H1 (cell line): ENCODE measurements at regions not wholly inside any gene's neighbourhood (a gene's known extent, or its start where the extent isn't known, plus 50 kb on each side); places are given as distances from the start of the nearest gene placed in this dataset.
"Not testable (repeated sequence)": the region's sequence is repeated elsewhere in the genome, so short reads cannot be mapped to it uniquely, and the experiment has no call there.

Experiments used
- CTCF ChIA-PET: fragments of 300-600 bp; sonication (Branson Sonifier 250); formaldehyde crosslinking; loops from one replicate; lab custom pipeline; 2021; ENCODE audit not compliant: partially characterized antibody; lab: Charles Lee
- POLR2A ChIA-PET: fragments of 300-600 bp; sonication (Branson Sonifier 250); formaldehyde crosslinking; loops from one replicate; lab custom pipeline; 2021; ENCODE audit warnings: inconsistent platforms; ENCODE audit not compliant: partially characterized antibody; lab: Charles Lee
- DNase-seq, 2 experiments: peaks; one replicate each; pipeline versions ENCODE4 v3.0.0 to v3.0.0-alpha.2; 2010 to 2022; ENCODE audit warnings: low spot score in 2 of 2, low read depth in 1 of 2, mixed read lengths in 1 of 2
- FAIRE-seq: peaks from 2 replicates; lab custom pipeline; 2011; peaks lifted over from hg19 to GRCh38; lab: Jason Lieb, UNC
- H2AFZ ChIP-seq: 2 replicates; pipeline ENCODE4 v1.8.1; 2012; ENCODE audit warnings: low read length, inconsistent platforms
- H2AK5ac ChIP-seq: 2 replicates; pipeline ENCODE4 v1.6.1; 2013; ENCODE audit warnings: low read depth, low read length
- H2BK120ac ChIP-seq: replicated peaks from 2 replicates; pipeline ENCODE3; 2013; ENCODE audit warnings: low read depth, low read length, inconsistent platforms
- H2BK12ac ChIP-seq: 2 replicates; pipeline ENCODE4 v1.6.1; 2013; ENCODE audit warnings: low read depth, low read length
- H2BK15ac ChIP-seq: 2 replicates; pipeline ENCODE4 v1.6.1; 2013; ENCODE audit warnings: low read length
- H2BK20ac ChIP-seq: 2 replicates; pipeline ENCODE4 v1.6.1; 2013; ENCODE audit warnings: low read length
- H2BK5ac ChIP-seq: 2 replicates; pipeline ENCODE4 v1.6.1; 2013; ENCODE audit warnings: low read depth, low read length
- H3K14ac ChIP-seq: 2 replicates; pipeline ENCODE4 v1.6.1; 2013; ENCODE audit warnings: inconsistent platforms; ENCODE audit not compliant: insufficient read length
- H3K18ac ChIP-seq: 2 replicates; pipeline ENCODE4 v1.6.1; 2013; ENCODE audit warnings: low read length; ENCODE audit errors: extremely low read depth
- H3K23ac ChIP-seq: 2 replicates; pipeline ENCODE4 v1.6.1; 2013; ENCODE audit warnings: inconsistent platforms; ENCODE audit not compliant: insufficient read length
- H3K23me2 ChIP-seq: 2 replicates; pipeline ENCODE4 v1.6.1; 2013; ENCODE audit warnings: low read depth, low read length
- H3K27ac ChIP-seq: 2 replicates; pipeline ENCODE4 v1.6.1; 2011; ENCODE audit warnings: low read depth, low read length, inconsistent platforms
- H3K27me3 ChIP-seq, 4 experiments: replicated peaks in 1 of 4; 1 replicate in 1 of 4; 2 replicates in 3 of 4; pipeline versions ENCODE4 v1.6.1 to v1.8.1; 2011 to 2013; ENCODE audit warnings: low read length in 3 of 4, mild to moderate bottlenecking in 3 of 4, inconsistent platforms in 2 of 4, mixed read lengths in 2 of 4, moderate library complexity in 1 of 4; ENCODE audit not compliant: control insufficient read depth in 3 of 4, insufficient read depth in 3 of 4; ENCODE audit errors: extremely low read depth in 1 of 4
- H3K36me3 ChIP-seq, 4 experiments: 2 replicates each; pipeline versions ENCODE4 v1.6.1 to v1.8.1; 2011 to 2013; ENCODE audit warnings: mild to moderate bottlenecking in 4 of 4, low read length in 3 of 4, moderate library complexity in 2 of 4, control low read depth in 1 of 4, inconsistent platforms in 1 of 4; ENCODE audit not compliant: insufficient read depth in 4 of 4, control insufficient read depth in 2 of 4
- H3K4ac ChIP-seq: replicated peaks from 2 replicates; pipeline ENCODE3; 2013; ENCODE audit warnings: low read length, low read depth, mixed read lengths, inconsistent platforms; ENCODE audit not compliant: insufficient read length
- H3K4me1 ChIP-seq, 4 experiments: replicated peaks in 1 of 4; 1 replicate in 1 of 4; 2 replicates in 3 of 4; pipeline versions ENCODE4 v1.6.1 to v1.8.1; 2011 to 2013; ENCODE audit warnings: low read length in 3 of 4, inconsistent platforms in 2 of 4, mixed read lengths in 1 of 4; ENCODE audit not compliant: insufficient read depth in 4 of 4, control insufficient read depth in 3 of 4
- H3K4me2 ChIP-seq, 2 experiments: 2 replicates each; pipeline versions ENCODE4 v1.6.1 to v1.8.1; 2011 to 2013; ENCODE audit warnings: low read depth in 2 of 2, low read length in 2 of 2, control low read depth in 1 of 2, inconsistent platforms in 1 of 2, mild to moderate bottlenecking in 1 of 2; ENCODE audit not compliant: insufficient read depth in 1 of 2
- H3K4me3 ChIP-seq, 4 experiments: fragments of 200-600, 300-600 bp in 1 of 4; sonication (generic), shearing (Covaris generic), sonication (Bioruptor Twin) in 1 of 4; 2 replicates each; pipeline versions ENCODE4 v1.5.1 to v1.8.1; 2011 to 2016; ENCODE audit warnings: low read length in 4 of 4, low read depth in 3 of 4, control low read depth in 2 of 4, inconsistent platforms in 2 of 4, mild to moderate bottlenecking in 2 of 4, mixed read lengths in 1 of 4, moderate library complexity in 1 of 4; ENCODE audit not compliant: insufficient read depth in 2 of 4; ENCODE audit errors: extremely low read depth in 1 of 4
- H3K56ac ChIP-seq: replicated peaks from 2 replicates; pipeline ENCODE3; 2013; ENCODE audit warnings: low read depth, mild to moderate bottlenecking, mixed read lengths, low read length, inconsistent platforms; ENCODE audit not compliant: insufficient read length
- H3K79me1 ChIP-seq: 2 replicates; pipeline ENCODE4 v1.6.1; 2013; ENCODE audit warnings: low read depth, low read length, control low read depth
- H3K79me2 ChIP-seq, 2 experiments: 2 replicates each; pipeline versions ENCODE4 v1.6.1 to v1.8.1; 2012 to 2013; ENCODE audit warnings: low read length in 2 of 2, mild to moderate bottlenecking in 2 of 2, inconsistent platforms in 1 of 2; ENCODE audit not compliant: insufficient read depth in 2 of 2, control insufficient read depth in 1 of 2
- H3K9ac ChIP-seq, 4 experiments: replicated peaks in 1 of 4; 1 replicate in 1 of 4; 2 replicates in 3 of 4; pipeline versions ENCODE4 v1.6.1 to v1.8.1; 2011 to 2013; ENCODE audit warnings: low read depth in 3 of 4, low read length in 3 of 4, control low read depth in 2 of 4, mild to moderate bottlenecking in 2 of 4, moderate library complexity in 2 of 4, inconsistent platforms in 1 of 4; ENCODE audit errors: extremely low read depth in 1 of 4
- H3K9me3 ChIP-seq, 2 experiments: 2 replicates each; pipeline versions ENCODE4 v1.6.1 to v1.8.1; 2012 to 2013; ENCODE audit warnings: mild to moderate bottlenecking in 2 of 2, moderate library complexity in 2 of 2, control low read depth in 1 of 2, inconsistent platforms in 1 of 2, low read depth in 1 of 2, low read length in 1 of 2, mixed read lengths in 1 of 2; ENCODE audit not compliant: insufficient read depth in 2 of 2
- H4K20me1 ChIP-seq, 2 experiments: replicated peaks in 1 of 2; 2 replicates each; pipeline versions ENCODE3 to v1.8.1; 2011 to 2013; ENCODE audit warnings: inconsistent platforms in 2 of 2, low read length in 2 of 2, mild to moderate bottlenecking in 1 of 2; ENCODE audit not compliant: insufficient read depth in 2 of 2, control insufficient read depth in 1 of 2
- H4K5ac ChIP-seq: 2 replicates; pipeline ENCODE4 v1.6.1; 2013; ENCODE audit warnings: low read length, low read depth, mixed read lengths, inconsistent platforms; ENCODE audit not compliant: insufficient read length
- H4K8ac ChIP-seq: 2 replicates; pipeline ENCODE4 v1.8.0; 2013; ENCODE audit warnings: mild to moderate bottlenecking, moderate library complexity, low read length, inconsistent platforms; ENCODE audit not compliant: insufficient read depth; ENCODE audit errors: extremely low read depth
- H4K91ac ChIP-seq: replicated peaks from 2 replicates; pipeline ENCODE3; 2013; ENCODE audit warnings: low read length, mixed read lengths, inconsistent platforms; ENCODE audit not compliant: insufficient read length
- WGBS, 2 experiments: shearing (Covaris generic) in 1 of 2; methylation state at CpG; one replicate each; pipeline versions ENCODE4 v1.1.6 to v1.1.7; 2013 to 2015; ENCODE audit warnings: low lambda C conversion rate in 2 of 2, mixed read lengths in 2 of 2, inconsistent platforms in 1 of 2, low coverage in 1 of 2, missing lambda C conversion rate in 1 of 2; ENCODE audit not compliant: insufficient replicate concordance in 2 of 2, insufficient coverage in 1 of 2, insufficient read length in 1 of 2; ENCODE audit errors: extremely low coverage in 1 of 2, missing lambda C conversion rate in 1 of 2; 5-methylcytosine and 5-hydroxymethylcytosine counted together

GRCh38 chrX:131461855-131462254 is 82.0 kb upstream of the OR13H1 start:
- H3K79me1 ChIP-seq, H3K27me3 ChIP-seq, H4K20me1 ChIP-seq, POLR2A ChIA-PET, H2AFZ ChIP-seq, H3K4me2 ChIP-seq, H3K4ac ChIP-seq, H3K27ac ChIP-seq, H4K91ac ChIP-seq, H2BK20ac ChIP-seq, H3K79me2 ChIP-seq, DNase-seq, H2BK120ac ChIP-seq, H3K23ac ChIP-seq, H4K8ac ChIP-seq, H3K4me3 ChIP-seq, H4K5ac ChIP-seq, H2BK12ac ChIP-seq, H3K23me2 ChIP-seq, H3K9ac ChIP-seq, H3K36me3 ChIP-seq, H2BK15ac ChIP-seq, H2BK5ac ChIP-seq, H3K14ac ChIP-seq, H3K4me1 ChIP-seq, CTCF ChIA-PET, H2AK5ac ChIP-seq, H3K18ac ChIP-seq, H3K56ac ChIP-seq, FAIRE-seq: not testable (repeated sequence)
- 100% methylated on average over 2 of the region's 10 CpGs; no CpG with 5 or more reads in 1 of the 2 experiments for WGBS, 2 experiments
- H3K9me3 ChIP-seq = peaks cover 0 to 11% of the 10 kb centered on the region in 2 experiments; a peak in 2 of 4 replicates
